ENCODE measurements at regions not wholly inside any gene's neighbourhood (a gene's known extent, or its start where the extent isn't known, plus 50 kb on each side); places are given as distances from the start of the nearest gene placed in this dataset.

DNA sequence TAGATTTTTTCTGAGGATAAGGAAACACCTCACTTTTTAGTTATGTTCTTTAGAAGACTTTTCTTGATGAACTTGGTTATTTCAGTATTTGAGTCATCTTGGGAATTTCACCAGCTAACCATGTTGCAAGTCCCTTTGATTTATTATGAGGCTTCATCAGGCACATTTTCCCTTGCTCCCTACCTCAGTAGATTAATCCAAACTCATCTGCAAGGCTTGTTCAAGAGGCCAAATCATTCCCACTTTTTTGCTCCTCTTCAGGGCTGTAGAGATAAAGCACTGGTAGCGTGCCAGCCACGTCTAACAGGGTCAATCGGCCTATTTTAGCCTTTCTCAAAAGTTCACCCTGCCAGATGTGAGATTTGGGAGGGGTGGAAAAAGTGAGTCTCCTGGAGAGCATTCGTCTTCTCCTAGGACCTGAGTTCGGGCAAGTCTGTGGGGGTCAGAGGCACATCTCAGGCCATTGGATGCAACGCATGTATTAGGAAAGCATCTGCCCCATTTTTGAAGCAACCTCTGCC is 120.3 kb downstream of the RDH14 start:
- TF ChIP-seq POLR2AphosphoS5 (IDR thresholded peaks at IDR 0.05; ENCODE audit: low read depth, low read length) (no peak), POLR2A (IDR thresholded peaks at IDR 0.05; ENCODE audit: low read depth, low read length) (no peak), TAF1 (IDR thresholded peaks at IDR 0.05; ENCODE audit: borderline replicate concordance, low read depth, low read length) (no peak)
